Aorta (tissue), 5 donors: ENCODE measurements at regions not wholly inside any gene's neighbourhood (a gene's known extent, or its start where the extent isn't known, plus 50 kb on each side); places are given as distances from the start of the nearest gene placed in this dataset.

Source experiments
- ATAC-seq: fragments of 200-7000 bp; cut with Tn5 transposase; one replicate; pipeline ENCODE4 v1.9.1; 2022; ENCODE audit warnings: moderate library complexity; ENCODE audit not compliant: low FRiP score
- DNase-seq, 2 donors: peaks; one replicate each; pipeline ENCODE4 v3.0.0-alpha.2; 2020
- H3K27ac ChIP-seq, 2 donors: one replicate each; pipeline ENCODE4 v1.5.1; 2013; ENCODE audit warnings: low read length in 2 of 2, mild to moderate bottlenecking in 2 of 2, moderate library complexity in 2 of 2, control low read depth in 1 of 2, inconsistent platforms in 1 of 2, low read depth in 1 of 2
- H3K27me3 ChIP-seq, 2 donors: one replicate each; pipeline ENCODE4 v1.6.1; 2013; ENCODE audit warnings: control low read depth in 1 of 2, low read length in 1 of 2, mild to moderate bottlenecking in 1 of 2, moderate library complexity in 1 of 2; ENCODE audit not compliant: insufficient read depth in 2 of 2, control insufficient read depth in 1 of 2
- H3K36me3 ChIP-seq, 2 donors: one replicate each; pipeline ENCODE4 v1.6.1; 2013; ENCODE audit warnings: control low read depth in 1 of 2, low read length in 1 of 2, mild to moderate bottlenecking in 1 of 2; ENCODE audit not compliant: insufficient read depth in 2 of 2, control insufficient read depth in 1 of 2
- H3K4me1 ChIP-seq, 2 donors: one replicate each; pipeline ENCODE4 v1.6.1; 2013; ENCODE audit warnings: low read length in 2 of 2, control low read depth in 1 of 2, mild to moderate bottlenecking in 1 of 2, moderate library complexity in 1 of 2; ENCODE audit not compliant: insufficient read depth in 2 of 2, control insufficient read depth in 1 of 2
- H3K4me3 ChIP-seq, 2 donors: one replicate each; pipeline ENCODE4 v1.5.1; 2013; ENCODE audit warnings: low read length in 2 of 2, control low read depth in 1 of 2, mild to moderate bottlenecking in 1 of 2
- H3K9me3 ChIP-seq: one replicate; pipeline ENCODE4 v1.6.1; 2013; ENCODE audit warnings: mild to moderate bottlenecking, low read length; ENCODE audit not compliant: control insufficient read depth
- WGBS, 2 donors: extraction: QIAGEN DNeasy Blood & Tissue Kit; methylation state at CpG; one replicate each; pipeline ENCODE4 v1.1.7; 2013; 5-methylcytosine and 5-hydroxymethylcytosine counted together
- intact Hi-C, 2 donors: fragments of 100-400 bp; cut with DNase I; formaldehyde crosslinking; loops; one replicate each; pipeline versions ENCODE4 v1.14.2 to v1.15.0; 2022
- donor health status: healthy with polysubstance abuse.
- donor health status: Bipolar disorder and iron deficiency.
- donor health status: DM: no; HTN: no; CAD: no.
- donor health status: DM: no; HTN: no; CAD: no.
- donor health status: DM: yes; HTN: yes; CAD: no.

GRCh38 chr7:24134535-24134934 lies 149.5 kb upstream of the NPY start:
- no peak for ATAC-seq
- no peaks in the 10 kb centered on the region for H3K4me1 ChIP-seq
- intact Hi-C loops, result no loop called here
- no peaks in the 10 kb centered on the region for H3K9me3 ChIP-seq
- H3K27ac ChIP-seq, result no peak overlapping the region
- no peaks in the 10 kb centered on the region for H3K27me3 ChIP-seq
- no peak overlapping the region for H3K4me3 ChIP-seq
- no peaks in the 10 kb centered on the region for H3K36me3 ChIP-seq
- WGBS, 2 donors, result 92% methylated on average over 4 of the region's 4 CpGs
- no peak for DNase-seq

GRCh38 chr7:24135003-24135817 lies 148.8 kb upstream of the NPY start:
- H3K4me3 ChIP-seq, result no peak overlapping the region
- H3K4me1 ChIP-seq, result no peaks in the 10 kb centered on the region
- DNase-seq, result no peak
- H3K27me3 ChIP-seq, result peaks cover 0 to 2% of the 10 kb centered on the region in 2 donors
- ATAC-seq, result no peak
- WGBS, 2 donors, result 69 to 74% methylated on average over 4 of the region's 4 CpGs
- H3K9me3 ChIP-seq, result peaks cover 1% of the 10 kb centered on the region
- intact Hi-C loops, result no loop called here
- no peaks in the 10 kb centered on the region for H3K36me3 ChIP-seq
- H3K27ac ChIP-seq, result no peak overlapping the region

- no peak overlapping the region for H3K4me3 ChIP-seq
- H3K4me1 ChIP-seq, result no peaks in the 10 kb centered on the region
- 74% methylated on average over 3 of the region's 3 CpGs for WGBS, 2 donors
- DNase-seq (no peak), ATAC-seq (no peak)
- no peak overlapping the region for H3K27ac ChIP-seq
- H3K9me3 ChIP-seq, result peaks cover 3% of the 10 kb centered on the region
- no peaks in the 10 kb centered on the region for H3K36me3 ChIP-seq
- peaks cover 0 to 2% of the 10 kb centered on the region in 2 donors for H3K27me3 ChIP-seq
- intact Hi-C loops, result no loop called here
Measured at GRCh38 chr7:24137338-24137737, 146.7 kb upstream of the NPY start.

GRCh38 chr7:24138343-24138742 lies 145.6 kb upstream of the NPY start:
- Histone ChIP-seq H3K27me3 (peaks cover 0 to 2% of the 10 kb centered on the region in 2 donors), H3K36me3 (no peaks in the 10 kb centered on the region), H3K4me3 (no peak overlapping the region), H3K27ac (no peak overlapping the region), H3K9me3 (peaks cover 3% of the 10 kb centered on the region), H3K4me1 (no peaks in the 10 kb centered on the region)
- no peak for ATAC-seq
- intact Hi-C loops, result no loop called here
- no peak for DNase-seq

- WGBS, 2 donors, result 36 to 37% methylated on average over 4 of the region's 4 CpGs
- intact Hi-C loops, result no loop called here
- no peak for ATAC-seq
Measured at GRCh38 chr7:24140001-24140400, 144.0 kb upstream of the NPY start.

GRCh38 chr7:24141874-24142509 lies 142.0 kb upstream of the NPY start:
- no peak overlapping the region for H3K4me3 ChIP-seq

More at GRCh38 chr7:24140001-24140400, 144.0 kb upstream of the NPY start:
- H3K27me3 ChIP-seq, result peaks cover 0 to 2% of the 10 kb centered on the region in 2 donors
- H3K27ac ChIP-seq, result no peak overlapping the region
- no peaks in the 10 kb centered on the region for H3K36me3 ChIP-seq
- H3K9me3 ChIP-seq, result peaks cover 3% of the 10 kb centered on the region
- no peaks in the 10 kb centered on the region for H3K4me1 ChIP-seq
- H3K4me3 ChIP-seq, result no peak overlapping the region
- DNase-seq, result no peak

GRCh38 chr7:24143547-24143946 lies 140.4 kb upstream of the NPY start:
- WGBS, 2 donors, result 70 to 73% methylated on average over 4 of the region's 4 CpGs
- intact Hi-C loops, result no loop called here
- no peak for ATAC-seq

More at GRCh38 chr7:24141874-24142509, 142.0 kb upstream of the NPY start:
- no peaks in the 10 kb centered on the region for H3K36me3 ChIP-seq
- 52 to 56% methylated on average over 15 of the region's 15 CpGs for WGBS, 2 donors
- intact Hi-C loops, result no loop called here
- H3K4me1 ChIP-seq, result no peaks in the 10 kb centered on the region
- no peak overlapping the region for H3K27ac ChIP-seq
- H3K27me3 ChIP-seq, result peaks cover 0 to 3% of the 10 kb centered on the region in 2 donors
- ATAC-seq (no peak), DNase-seq (no peak)
- peaks cover 3% of the 10 kb centered on the region for H3K9me3 ChIP-seq

GRCh38 chr7:24151944-24152343 lies 132.0 kb upstream of the NPY start:
- H3K27me3 ChIP-seq, result no peaks in the 10 kb centered on the region
- WGBS, 2 donors, result 14 to 16% methylated on average over 1 of the region's 1 CpG
- no peak overlapping the region for H3K27ac ChIP-seq
- H3K4me3 ChIP-seq, result no peak overlapping the region
- no peaks in the 10 kb centered on the region for H3K9me3 ChIP-seq
- intact Hi-C loops, result no loop called here
- H3K36me3 ChIP-seq, result no peaks in the 10 kb centered on the region
- H3K4me1 ChIP-seq, result no peaks in the 10 kb centered on the region
- ATAC-seq, result no peak
- DNase-seq, result no peak

More at GRCh38 chr7:24143547-24143946, 140.4 kb upstream of the NPY start:
- H3K4me3 ChIP-seq, result no peak overlapping the region
- H3K9me3 ChIP-seq, result peaks cover 3% of the 10 kb centered on the region
- H3K4me1 ChIP-seq, result no peaks in the 10 kb centered on the region
- DNase-seq, result no peak
- peaks cover 0 to 3% of the 10 kb centered on the region in 2 donors for H3K27me3 ChIP-seq
- H3K36me3 ChIP-seq, result no peaks in the 10 kb centered on the region
- no peak overlapping the region for H3K27ac ChIP-seq

GRCh38 chr7:24152356-24152755 lies 131.6 kb upstream of the NPY start:
- ATAC-seq (no peak), DNase-seq (no peak)
- Histone ChIP-seq H3K36me3 (no peaks in the 10 kb centered on the region), H3K4me3 (no peak overlapping the region), H3K9me3 (no peaks in the 10 kb centered on the region), H3K27ac (no peak overlapping the region), H3K27me3 (no peaks in the 10 kb centered on the region), H3K4me1 (no peaks in the 10 kb centered on the region)
- WGBS, 2 donors, result 5 to 8% methylated on average over 1 of the region's 1 CpG
- intact Hi-C loops, result no loop called here
